Cardiac muscle cell (in vitro differentiated cells and primary cell): ENCODE measurements at regions not wholly inside any gene's neighbourhood (a gene's known extent, or its start where the extent isn't known, plus 50 kb on each side); places are given as distances from the start of the nearest gene placed in this dataset.

Experiments
- DNase-seq, 2 donors: peaks; one replicate each; pipeline versions ENCODE4 v3.0.0 to v3.0.0-alpha.2; 2010 to 2017; ENCODE audit warnings: low read depth in 1 of 2, low spot score in 1 of 2
- H3K27ac ChIP-seq: fragments of 200-600 bp; sonication (generic); 2 replicates; pipeline ENCODE4 v1.5.1; 2016
- H3K27me3 ChIP-seq: fragments of 200-600 bp; sonication (generic); 2 replicates; pipeline ENCODE4 v1.6.0; 2016; ENCODE audit warnings: control low read depth
- H3K36me3 ChIP-seq: fragments of 200-600 bp; sonication (generic); 2 replicates; pipeline ENCODE4 v1.5.1; 2016; ENCODE audit warnings: control low read depth
- H3K4me1 ChIP-seq: fragments of 200-600 bp; sonication (generic); 2 replicates; pipeline ENCODE4 v1.8.1; 2017; ENCODE audit warnings: low read depth, mild to moderate bottlenecking, mixed run types
- H3K4me3 ChIP-seq: fragments of 200-600 bp; sonication (generic); 2 replicates; pipeline ENCODE4 v1.5.1; 2016; ENCODE audit warnings: mild to moderate bottlenecking
- H3K9me3 ChIP-seq: fragments of 200-600 bp; sonication (generic); 2 replicates; pipeline ENCODE4 v1.5.1; 2017; ENCODE audit warnings: low read depth, mild to moderate bottlenecking, control low read depth
- CTCF ChIP-seq: IDR thresholded peaks from 2 replicates; pipeline ENCODE4 v1.5.1; 2012; ENCODE audit warnings: low read depth, mild to moderate bottlenecking, low read length

- Histone ChIP-seq H3K27ac (no peak overlapping the region), H3K4me1 (no peaks in the 10 kb centered on the region), H3K36me3 (no peaks in the 10 kb centered on the region), H3K4me3 (no peak overlapping the region), H3K27me3 (no peaks in the 10 kb centered on the region), H3K9me3 (no peaks in the 10 kb centered on the region)
- no peak for TF ChIP-seq CTCF
- no peak for DNase-seq
Observed at GRCh38 chr1:5351366-5351765, 640.9 kb downstream of the NPHP4 start.

- Histone ChIP-seq H3K9me3 (no peaks in the 10 kb centered on the region), H3K27ac (no peak overlapping the region), H3K36me3 (no peaks in the 10 kb centered on the region), H3K4me1 (no peaks in the 10 kb centered on the region), H3K27me3 (no peaks in the 10 kb centered on the region), H3K4me3 (no peak overlapping the region)
- TF ChIP-seq CTCF = no peak
- DNase-seq = no peak
Observed at GRCh38 chr1:5349526-5349925, 642.7 kb downstream of the NPHP4 start.

GRCh38 chr1:5348732-5349465 lies 643.3 kb downstream of the NPHP4 start:
- no peak overlapping the region for H3K27ac ChIP-seq
- no peaks in the 10 kb centered on the region for H3K36me3 ChIP-seq
- no peak overlapping the region for H3K4me3 ChIP-seq
- no peak for DNase-seq
- no peaks in the 10 kb centered on the region for H3K9me3 ChIP-seq
- H3K4me1 ChIP-seq = no peaks in the 10 kb centered on the region
- no peaks in the 10 kb centered on the region for H3K27me3 ChIP-seq
- TF ChIP-seq CTCF = no peak

DNA sequence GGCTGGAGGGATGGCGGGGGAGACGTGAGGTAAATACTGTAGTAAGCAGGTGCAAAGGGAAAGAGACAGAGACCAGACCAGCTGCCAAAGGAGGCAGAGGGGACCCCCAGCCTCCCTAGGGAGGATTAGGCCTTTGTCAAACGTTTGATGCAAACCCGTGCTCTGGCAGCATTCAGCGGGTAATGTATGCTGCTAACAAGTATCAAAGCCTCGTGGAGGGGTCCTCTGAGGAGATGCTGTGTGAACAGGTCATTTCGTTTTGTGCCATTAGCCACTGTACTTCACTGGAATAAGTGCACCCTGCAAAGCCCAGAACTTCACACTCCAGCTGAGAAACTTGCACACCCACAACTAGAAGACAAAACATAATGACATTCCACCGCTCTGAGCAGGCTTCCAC lies 644.5 kb downstream of the NPHP4 start:
- TF ChIP-seq CTCF = no peak
- no peaks in the 10 kb centered on the region for H3K9me3 ChIP-seq
- no peak overlapping the region for H3K4me3 ChIP-seq
- no peaks in the 10 kb centered on the region for H3K36me3 ChIP-seq
- no peak for DNase-seq
- H3K27me3 ChIP-seq = no peaks in the 10 kb centered on the region
- H3K4me1 ChIP-seq = no peaks in the 10 kb centered on the region
- H3K27ac ChIP-seq = no peak overlapping the region

DNA sequence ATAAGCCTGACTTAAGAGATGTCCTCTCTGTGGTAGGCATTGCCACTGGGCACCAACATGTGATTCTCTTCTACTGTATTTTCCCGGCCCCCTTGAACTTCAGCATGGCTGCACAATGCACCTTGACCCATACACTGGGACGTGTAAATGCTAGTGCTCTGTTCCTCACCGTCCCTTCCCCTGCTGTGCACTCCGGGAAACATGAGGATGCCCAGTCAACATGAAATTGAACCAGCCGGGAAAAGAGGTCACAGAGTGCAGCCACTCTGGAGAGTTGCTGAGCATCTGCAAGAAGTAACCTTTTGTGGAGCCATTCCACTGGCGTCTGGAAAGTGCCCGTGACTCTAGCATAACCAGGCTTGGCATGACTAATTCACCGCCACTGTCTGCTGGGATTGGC lies 646.7 kb downstream of the NPHP4 start:
- H3K9me3 ChIP-seq = no peaks in the 10 kb centered on the region
- no peaks in the 10 kb centered on the region for H3K4me1 ChIP-seq
- no peak overlapping the region for H3K27ac ChIP-seq
- no peak for DNase-seq
- no peak for TF ChIP-seq CTCF
- H3K4me3 ChIP-seq = no peak overlapping the region
- H3K36me3 ChIP-seq = no peaks in the 10 kb centered on the region
- H3K27me3 ChIP-seq = no peaks in the 10 kb centered on the region
